CD4-positive, alpha-beta T cell treated with Interleukin-17A for 4 hours (primary cell): ENCODE measurements at regions not wholly inside any gene's neighbourhood (a gene's known extent, or its start where the extent isn't known, plus 50 kb on each side); places are given as distances from the start of the nearest gene placed in this dataset.

Experiments used
- DNase-seq: peaks from one replicate; pipeline ENCODE4 v3.0.0-alpha.2; 2020; ENCODE audit warnings: mixed read lengths

GRCh38 chrX:8868070-8868773 is 67.0 kb upstream of the FAM9A start:
- DNase-seq: no peak

GRCh38 chrX:8867406-8867805 is 66.2 kb upstream of the FAM9A start:
- DNase-seq: no peak

- DNase-seq: no peak
These were observed 63.0 kb upstream of the FAM9A start for GRCh38 chrX:8864161-8864560.

GRCh38 chrX:8861908-8862307 is 60.7 kb upstream of the FAM9A start:
- DNase-seq: no peak

GRCh38 chrX:8851231-8851886 is 50.2 kb upstream of the FAM9A start:
- no peak for DNase-seq
